Panc1 (cell line): ENCODE measurements at regions not wholly inside any gene's neighbourhood (a gene's known extent, or its start where the extent isn't known, plus 50 kb on each side); places are given as distances from the start of the nearest gene placed in this dataset.

ENCODE experiments used
- ATAC-seq: fragments of 200-7000 bp; cut with Tn5 transposase; 2 replicates; pipeline ENCODE4 v1.9.1; 2020; ENCODE audit warnings: mild to moderate bottlenecking, moderate library complexity
- BruUV-seq: library from RNA; stranded (reverse); fragments of 400-500 nt; replicated peaks from 2 replicates; lab custom pipeline; 2021; lab: Mats Ljungman, UMichigan
- CTCF ChIA-PET: fragments of 300-600 bp; sonication (Branson Sonifier 250); formaldehyde crosslinking; loops from one replicate; lab custom pipeline; 2022; ENCODE audit warnings: antibody characterized with exemption; lab: Charles Lee
- POLR2A ChIA-PET: fragments of 300-600 bp; sonication (Branson Sonifier 250); formaldehyde crosslinking; loops from one replicate; lab custom pipeline; 2022; ENCODE audit warnings: antibody characterized with exemption; lab: Charles Lee
- DNase-seq: peaks from one replicate; pipeline ENCODE4 v3.0.0-alpha.2; 2010; ENCODE audit warnings: low read depth, low spot score
- H3K27ac ChIP-seq: 2 replicates; pipeline ENCODE4 v1.5.1; 2011; ENCODE audit warnings: mild to moderate bottlenecking, low read length, inconsistent platforms
- H3K27me3 ChIP-seq: fragments of 200-500 bp; sonication (Bioruptor generic); 2 replicates; pipeline ENCODE4 v1.6.0; 2014; ENCODE audit warnings: low read length, inconsistent platforms; ENCODE audit not compliant: control insufficient read depth, insufficient read depth
- H3K36me3 ChIP-seq: fragments of 200-500 bp; sonication (Bioruptor generic); 2 replicates; pipeline ENCODE4 v1.5.1; 2014; ENCODE audit warnings: inconsistent platforms, mild to moderate bottlenecking, low read length, moderate library complexity; ENCODE audit not compliant: control insufficient read depth, insufficient read depth
- H3K4me1 ChIP-seq: 2 replicates; pipeline ENCODE4 v1.5.1; 2011; ENCODE audit warnings: inconsistent platforms, mild to moderate bottlenecking, low read length, moderate library complexity; ENCODE audit not compliant: control insufficient read depth, insufficient read depth
- H3K4me3 ChIP-seq, 2 experiments: 2 replicates each; pipeline ENCODE4 v1.5.1; 2011 to 2012; ENCODE audit warnings: low read depth in 2 of 2, low read length in 2 of 2, mild to moderate bottlenecking in 2 of 2, inconsistent platforms in 1 of 2, moderate library complexity in 1 of 2
- H3K9me3 ChIP-seq: fragments of 200-500 bp; sonication (Bioruptor generic); 2 replicates; pipeline ENCODE4 v1.5.1; 2014; ENCODE audit warnings: low read depth, mild to moderate bottlenecking, inconsistent platforms, low read length, moderate library complexity; ENCODE audit not compliant: control insufficient read depth, insufficient read depth
- POLR2AphosphoS5 ChIP-seq: IDR thresholded peaks from 2 replicates; pipeline ENCODE4 v1.6.1; 2012; ENCODE audit warnings: mild to moderate bottlenecking, low read depth, low read length, moderate library complexity
- REST ChIP-seq, 2 experiments: IDR thresholded peaks; 2 replicates each; pipeline ENCODE4 v1.6.1; 2011 to 2012; ENCODE audit warnings: low read depth in 2 of 2, control low read depth in 1 of 2, low read length in 1 of 2, mild to moderate bottlenecking in 1 of 2, moderate library complexity in 1 of 2; ENCODE audit not compliant: insufficient read depth in 1 of 2
- SIN3A ChIP-seq: IDR thresholded peaks from 2 replicates; pipeline ENCODE4 v1.6.1; 2012; ENCODE audit warnings: low read depth, mild to moderate bottlenecking, low read length, moderate library complexity, borderline replicate concordance; ENCODE audit not compliant: insufficient read depth
- TCF7L2 ChIP-seq: IDR thresholded peaks from 2 replicates; pipeline ENCODE4 v1.6.1; 2011; ENCODE audit warnings: mild to moderate bottlenecking, low read depth, low read length, inconsistent platforms
- in situ Hi-C: cut with HindIII; loops from 2 replicates; pipeline ENCODE4 v1.10.0; 2016; ENCODE audit warnings: low sequenced_read_pairs, low pct_unique_long_range_greater_than_20kb
- intact Hi-C: fragments of 100-400 bp; cut with micrococcal nuclease; formaldehyde crosslinking; loops from one replicate; pipeline ENCODE4 v1.10.0; 2022; ENCODE audit not compliant: unreplicated experiment
- TF ChIP-seq, protein P1 (sequence below): fragments of 450-650 bp; IDR thresholded peaks from 2 replicates; pipeline ENCODE4 v1.5.1; 2017; ENCODE audit warnings: mild to moderate bottlenecking

GRCh38 chr10:121305066-121305465 is 293.2 kb downstream of the FGFR2 start:
- BruUV-seq, result no TSS peak
- intact Hi-C loops, result no loop called here
- CTCF ChIA-PET, result no interaction called here

DNA sequence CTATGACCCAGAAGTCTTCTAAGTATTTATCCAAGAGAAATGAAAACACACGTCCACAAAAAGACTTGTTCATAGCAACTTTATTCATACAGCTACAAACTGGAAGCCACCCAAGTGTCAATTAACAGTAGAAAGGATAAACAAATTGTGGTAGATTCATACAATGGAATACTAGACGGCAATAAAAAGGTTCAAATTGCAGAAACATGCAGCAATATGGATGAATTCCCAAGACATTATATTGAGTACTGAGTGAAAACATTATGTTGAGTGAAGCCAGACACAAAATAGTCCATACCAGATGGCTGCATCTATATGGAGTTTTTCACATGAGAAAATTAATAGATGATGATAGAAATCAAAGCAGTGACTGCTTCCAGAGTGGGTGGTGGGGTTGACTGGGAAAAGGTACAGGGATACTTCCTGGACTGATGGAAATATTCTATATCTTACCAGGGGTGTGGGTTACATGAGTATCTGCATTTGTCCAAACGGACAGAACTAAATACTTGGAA is 292.0 kb downstream of the FGFR2 start:
- intact Hi-C loops (no loop called here), in situ Hi-C loops (no loop called here)
- Histone ChIP-seq H3K36me3 (no peaks in the 10 kb centered on the region), H3K4me3 (no peak overlapping the region), H3K27ac (no peak overlapping the region), H3K9me3 (no peaks in the 10 kb centered on the region), H3K4me1 (no peaks in the 10 kb centered on the region), H3K27me3 (no peaks in the 10 kb centered on the region)
- BruUV-seq, result no TSS peak
- ChIA-PET CTCF (no interaction called here), POLR2A (no interaction called here)
- ATAC-seq, result no peak
- DNase-seq, result no peak
- no peak for TF ChIP-seq SIN3A
- TF ChIP-seq REST (IDR thresholded peaks at IDR 0.05; ENCODE audit: insufficient read depth in 1 of 2, low read depth in 2 of 2, low read length in 1 of 2), result no peak
- no peak for TF ChIP-seq TCF7L2
- TF ChIP-seq POLR2AphosphoS5, result no peak
- TF ChIP-seq, protein P1, sequence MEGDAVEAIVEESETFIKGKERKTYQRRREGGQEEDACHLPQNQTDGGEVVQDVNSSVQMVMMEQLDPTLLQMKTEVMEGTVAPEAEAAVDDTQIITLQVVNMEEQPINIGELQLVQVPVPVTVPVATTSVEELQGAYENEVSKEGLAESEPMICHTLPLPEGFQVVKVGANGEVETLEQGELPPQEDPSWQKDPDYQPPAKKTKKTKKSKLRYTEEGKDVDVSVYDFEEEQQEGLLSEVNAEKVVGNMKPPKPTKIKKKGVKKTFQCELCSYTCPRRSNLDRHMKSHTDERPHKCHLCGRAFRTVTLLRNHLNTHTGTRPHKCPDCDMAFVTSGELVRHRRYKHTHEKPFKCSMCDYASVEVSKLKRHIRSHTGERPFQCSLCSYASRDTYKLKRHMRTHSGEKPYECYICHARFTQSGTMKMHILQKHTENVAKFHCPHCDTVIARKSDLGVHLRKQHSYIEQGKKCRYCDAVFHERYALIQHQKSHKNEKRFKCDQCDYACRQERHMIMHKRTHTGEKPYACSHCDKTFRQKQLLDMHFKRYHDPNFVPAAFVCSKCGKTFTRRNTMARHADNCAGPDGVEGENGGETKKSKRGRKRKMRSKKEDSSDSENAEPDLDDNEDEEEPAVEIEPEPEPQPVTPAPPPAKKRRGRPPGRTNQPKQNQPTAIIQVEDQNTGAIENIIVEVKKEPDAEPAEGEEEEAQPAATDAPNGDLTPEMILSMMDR, result no peak

More at GRCh38 chr10:121305066-121305465, 293.2 kb downstream of the FGFR2 start:
- DNase-seq (no peak), ATAC-seq (no peak)
- Histone ChIP-seq H3K36me3 (no peaks in the 10 kb centered on the region), H3K9me3 (no peaks in the 10 kb centered on the region), H3K4me1 (no peaks in the 10 kb centered on the region), H3K4me3 (no peak overlapping the region), H3K27me3 (no peaks in the 10 kb centered on the region), H3K27ac (no peak overlapping the region)
- in situ Hi-C loops, result no loop called here
- TF ChIP-seq, protein P1, result no peak
- TF ChIP-seq POLR2AphosphoS5 (no peak), SIN3A (no peak), REST (IDR thresholded peaks at IDR 0.05; ENCODE audit: insufficient read depth in 1 of 2, low read depth in 2 of 2, low read length in 1 of 2) (no peak), TCF7L2 (no peak)
- POLR2A ChIA-PET, result no interaction called here
